M059J (cell line): ENCODE measurements at regions not wholly inside any gene's neighbourhood (a gene's known extent, or its start where the extent isn't known, plus 50 kb on each side); places are given as distances from the start of the nearest gene placed in this dataset.
A peak's percentile ranks its signal among the peaks of the same experiment; 100 is the strongest.

Source experiments
- DNase-seq: peaks from one replicate; pipeline ENCODE4 v3.0.0-alpha.2; 2012; ENCODE audit warnings: low read depth

DNA sequence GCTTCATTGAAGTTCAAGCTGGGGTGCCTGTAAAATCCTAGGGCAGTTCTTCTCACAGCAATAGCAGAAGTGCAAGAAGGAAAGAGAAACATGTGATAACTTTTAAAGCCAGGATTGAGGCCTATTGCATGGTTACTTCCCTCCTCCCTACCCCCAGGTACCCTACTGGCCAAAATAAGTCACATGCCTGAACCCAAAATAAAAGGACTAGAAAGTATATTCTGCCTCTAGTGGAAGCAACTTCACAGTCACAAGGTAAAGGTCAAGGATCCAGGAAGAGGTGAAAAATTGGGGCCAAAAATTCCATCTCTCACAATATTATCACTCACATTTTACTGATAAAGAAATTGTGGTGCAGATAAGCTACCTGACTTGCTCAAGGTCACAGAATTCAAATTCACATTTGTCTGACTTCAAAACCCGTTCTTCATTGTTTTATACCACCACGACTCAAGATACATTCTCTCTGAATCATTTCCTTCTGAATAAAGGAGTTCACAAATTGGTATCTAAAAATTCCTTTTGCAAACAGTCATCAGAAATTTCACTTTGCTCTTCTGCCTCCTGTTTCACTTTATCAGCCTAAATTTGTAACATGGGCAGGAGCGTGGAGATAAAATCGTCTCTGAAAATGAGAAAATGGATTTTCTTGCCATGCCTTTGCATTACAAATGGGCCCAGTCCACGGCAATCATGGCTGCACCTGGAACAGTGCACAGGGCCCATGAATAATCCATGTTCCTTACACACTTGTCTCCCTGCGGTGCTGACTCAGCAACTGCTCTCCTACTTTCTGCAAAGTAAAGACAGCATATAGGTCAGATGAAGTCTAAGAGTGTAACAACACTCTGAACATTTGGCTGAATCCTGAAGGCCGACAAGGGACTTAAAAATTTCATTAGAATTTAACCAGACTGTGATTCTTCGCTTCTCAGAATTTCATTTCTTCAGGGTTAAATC lies 485.3 kb upstream of the NFIA start:
- DNase-seq: peak; percentile 10

DNA sequence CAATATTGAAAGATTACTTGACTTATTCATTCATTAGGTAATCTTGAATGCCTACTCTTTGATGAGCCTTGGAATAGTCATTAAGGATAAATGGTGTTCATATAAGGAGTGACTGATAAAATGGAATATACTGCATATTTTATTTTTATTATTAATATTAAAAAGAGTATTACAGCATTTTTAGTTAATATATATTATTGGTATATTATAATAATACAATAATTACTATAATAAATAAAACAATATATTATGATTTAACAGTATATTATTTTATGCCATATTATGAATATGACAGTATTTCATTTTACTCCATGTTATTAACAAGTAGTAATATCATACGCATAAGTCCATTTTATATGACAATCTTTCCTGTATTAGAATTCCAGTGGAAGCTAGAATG lies 490.8 kb upstream of the NFIA start:
- no peak for DNase-seq

DNA sequence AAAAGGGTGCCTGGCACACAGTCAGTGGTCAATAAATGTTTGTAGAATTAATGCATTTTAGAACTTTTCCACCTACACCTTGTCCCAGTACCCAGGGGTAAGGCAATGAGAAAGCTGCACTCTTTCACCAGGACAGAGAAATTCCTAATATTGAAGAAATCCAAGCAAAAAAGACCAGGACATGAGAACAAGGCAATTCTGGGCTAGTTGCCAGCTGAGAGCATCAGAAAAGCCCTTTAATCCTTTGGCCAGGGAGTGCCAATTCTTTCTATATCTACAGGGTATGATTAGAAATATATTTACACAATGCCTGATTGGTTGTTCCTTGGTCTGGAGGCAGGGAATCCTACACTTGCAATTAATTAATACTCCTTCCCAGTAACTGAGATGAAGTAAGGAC lies 492.4 kb upstream of the NFIA start:
- DNase-seq: no peak

DNA sequence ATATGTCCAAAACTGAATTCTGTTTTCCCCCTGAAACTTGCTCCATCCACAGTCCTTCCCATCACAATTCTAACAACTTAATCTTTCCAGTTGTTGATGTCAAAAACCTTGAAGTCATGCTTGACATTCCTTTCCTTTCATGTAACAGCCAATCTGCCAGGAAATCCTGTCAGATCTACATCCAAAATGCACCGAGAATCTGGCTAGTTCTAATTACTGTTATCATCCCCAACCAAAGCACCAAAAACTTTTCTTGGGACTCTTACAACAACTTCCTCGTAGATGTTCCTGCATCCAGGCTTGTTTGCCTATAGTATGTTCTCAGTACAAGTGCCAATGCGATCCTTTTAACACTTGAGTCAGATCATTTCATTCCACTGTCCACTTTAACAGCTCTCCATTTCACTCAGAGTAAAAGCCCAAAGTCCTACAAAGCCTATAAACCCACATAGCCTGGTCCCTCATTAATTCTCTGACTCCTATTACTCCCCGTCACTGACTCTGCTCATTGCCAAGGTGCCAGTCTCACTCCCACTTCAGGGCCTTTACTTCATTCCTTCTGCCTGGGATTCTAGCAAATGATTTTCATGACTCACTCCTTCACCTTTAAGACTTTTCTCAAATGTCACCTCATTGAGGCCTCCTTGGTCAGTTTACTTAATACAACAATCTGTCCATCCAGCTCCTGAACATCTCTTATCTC lies 493.2 kb upstream of the NFIA start:
- no peak for DNase-seq

DNA sequence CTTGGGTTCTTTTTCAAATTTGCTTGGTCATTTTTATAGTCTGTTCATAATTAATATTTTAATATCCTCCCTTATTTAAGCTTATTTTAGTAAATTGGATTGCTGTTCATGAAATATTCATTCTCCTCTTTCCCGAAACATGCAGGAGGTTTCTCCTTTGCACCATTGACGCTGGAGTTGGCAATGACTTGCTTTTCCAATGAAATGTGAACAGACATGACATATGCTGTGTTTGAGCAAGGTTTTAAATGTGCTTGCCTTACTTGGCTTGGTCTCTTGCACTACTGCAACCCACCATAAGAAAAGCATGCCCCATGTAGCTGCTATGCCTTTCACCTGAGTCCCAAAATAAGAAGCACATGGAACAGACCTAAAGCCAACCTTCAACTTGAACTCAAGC lies 498.0 kb upstream of the NFIA start:
- DNase-seq: no peak

DNA sequence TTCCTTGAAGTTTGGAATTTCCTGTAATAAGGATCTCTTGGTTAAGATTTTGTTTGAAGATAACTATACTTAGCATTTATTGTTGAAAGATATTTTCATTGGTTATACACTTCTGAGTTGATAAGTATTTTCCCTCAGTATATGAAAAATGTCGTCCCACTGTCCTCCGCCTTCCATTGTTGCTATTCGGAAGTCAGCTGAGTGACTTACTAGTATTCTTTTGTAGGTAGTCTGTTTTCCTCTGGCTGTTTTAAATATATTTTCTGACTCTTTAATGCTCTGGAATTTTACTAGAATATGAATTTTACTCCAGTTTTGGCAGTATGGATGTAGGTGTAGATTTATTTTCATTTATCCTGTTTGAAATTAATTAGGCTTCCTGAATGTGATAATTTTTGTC lies 498.7 kb upstream of the NFIA start:
- no peak for DNase-seq

DNA sequence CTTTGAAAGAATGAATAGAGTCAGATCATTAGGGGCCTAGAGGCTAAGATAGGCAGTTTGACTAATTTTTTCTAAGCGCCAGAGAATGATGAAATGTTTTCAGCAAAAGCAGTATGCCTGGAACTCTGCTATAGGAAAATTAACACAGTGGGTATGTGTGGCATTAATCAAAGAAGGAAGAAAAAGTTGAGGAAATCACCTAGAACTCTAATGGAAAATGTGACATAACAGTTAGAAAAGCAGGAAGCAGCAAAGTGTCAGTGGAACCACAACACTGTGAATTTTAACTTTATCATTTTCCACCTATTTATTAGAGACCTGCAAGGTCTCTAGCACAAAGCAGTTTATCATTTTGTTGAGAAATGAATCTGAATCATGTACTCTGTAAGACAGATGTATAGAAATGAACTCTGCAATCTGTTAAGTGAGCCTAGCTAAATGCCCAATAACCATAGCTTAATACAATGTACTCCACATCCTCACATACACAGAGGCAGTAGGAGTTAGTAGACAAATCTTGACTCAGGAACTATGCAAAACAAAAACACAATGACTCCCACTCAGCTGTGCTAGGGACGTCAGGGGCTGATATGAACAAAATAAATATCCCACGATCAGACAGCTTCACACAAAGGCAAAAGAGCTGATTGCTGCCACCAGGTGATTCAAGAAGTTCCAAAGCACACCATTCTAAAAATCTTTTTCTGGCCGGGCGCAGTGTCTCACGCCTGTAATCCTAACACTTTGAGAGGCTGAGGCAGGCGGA lies 500.7 kb upstream of the NFIA start:
- DNase-seq: no peak

DNA sequence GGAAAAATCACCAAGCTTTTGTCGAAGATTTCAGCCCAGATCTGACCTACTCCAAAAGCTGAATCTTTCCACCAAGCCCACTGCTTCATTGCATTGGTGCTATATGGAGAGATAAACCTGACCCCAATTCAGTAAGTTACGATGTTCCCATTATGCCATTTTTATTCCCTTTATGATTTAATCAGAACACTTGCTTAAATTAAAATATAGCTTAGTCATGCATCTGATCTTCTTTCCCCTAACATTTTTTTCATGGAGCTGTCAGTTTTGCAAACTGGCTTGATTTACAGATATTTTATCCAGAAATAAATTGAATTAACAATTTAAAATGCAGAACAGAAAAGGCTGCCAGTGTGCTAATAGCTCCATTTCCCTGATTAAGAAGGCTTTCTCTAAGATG lies 503.5 kb upstream of the C1orf87 start:
- no peak for DNase-seq

DNA sequence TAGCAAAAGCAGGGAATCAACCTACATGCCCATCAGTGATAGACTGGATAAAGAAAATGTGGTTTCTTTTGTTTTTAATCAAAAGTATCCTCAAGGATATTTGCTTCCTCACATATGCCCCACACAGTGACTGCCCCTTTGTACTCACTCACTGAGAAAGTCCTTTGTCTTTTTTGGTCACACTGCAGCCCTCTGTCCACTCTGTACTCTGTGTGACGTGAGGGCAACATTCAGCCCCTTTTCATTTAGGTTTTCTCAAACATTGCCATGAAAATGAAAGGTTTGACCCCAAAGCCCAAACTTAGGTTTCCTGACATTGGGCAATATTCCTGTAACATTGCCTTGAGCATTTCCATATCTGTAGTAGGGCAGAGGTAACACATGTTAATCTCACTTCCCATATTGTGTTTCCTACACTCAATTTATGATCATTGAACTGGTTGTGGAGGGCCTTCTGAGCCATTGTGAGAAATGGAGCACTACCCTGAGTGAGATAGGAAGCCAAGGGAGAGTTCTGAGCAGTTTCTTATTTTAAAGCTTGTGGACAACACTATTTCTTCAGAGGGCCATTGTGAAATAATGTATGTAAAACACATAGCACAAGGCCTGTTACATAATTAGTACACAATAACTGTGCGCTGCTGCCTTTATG lies 501.9 kb upstream of the C1orf87 start:
- DNase-seq: no peak

DNA sequence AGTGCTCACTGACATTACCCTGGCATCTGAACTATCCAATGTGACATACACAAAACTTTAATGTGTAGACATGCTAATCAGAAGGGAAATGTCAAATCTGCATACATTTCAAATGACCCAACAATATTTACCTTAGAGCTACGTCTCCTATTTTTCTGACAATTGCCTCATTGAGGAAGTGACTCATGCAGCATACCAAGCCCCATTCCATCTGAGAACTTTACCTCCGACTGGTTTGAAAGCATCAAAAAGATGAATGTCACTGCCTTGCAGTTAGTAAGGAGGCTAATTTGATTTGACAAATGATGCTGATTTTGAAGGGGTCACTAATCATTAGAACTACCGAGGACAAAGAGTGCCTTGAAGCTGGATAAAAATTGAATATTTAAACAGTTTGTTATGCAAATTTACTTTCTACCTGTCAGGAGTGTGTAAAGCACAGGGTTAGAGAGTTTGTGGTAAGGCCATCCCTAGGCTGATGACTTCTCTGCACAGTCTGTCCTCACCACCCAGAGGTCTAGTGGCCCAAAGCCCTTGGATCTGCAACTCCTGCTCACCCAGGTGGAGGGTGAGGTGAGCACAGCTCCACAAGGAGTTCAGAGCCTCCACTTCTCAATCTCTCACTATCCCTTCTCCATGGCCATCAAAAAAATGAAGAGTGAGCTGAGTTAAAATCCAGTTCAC lies 500.3 kb upstream of the C1orf87 start:
- peak; percentile 19 for DNase-seq

DNA sequence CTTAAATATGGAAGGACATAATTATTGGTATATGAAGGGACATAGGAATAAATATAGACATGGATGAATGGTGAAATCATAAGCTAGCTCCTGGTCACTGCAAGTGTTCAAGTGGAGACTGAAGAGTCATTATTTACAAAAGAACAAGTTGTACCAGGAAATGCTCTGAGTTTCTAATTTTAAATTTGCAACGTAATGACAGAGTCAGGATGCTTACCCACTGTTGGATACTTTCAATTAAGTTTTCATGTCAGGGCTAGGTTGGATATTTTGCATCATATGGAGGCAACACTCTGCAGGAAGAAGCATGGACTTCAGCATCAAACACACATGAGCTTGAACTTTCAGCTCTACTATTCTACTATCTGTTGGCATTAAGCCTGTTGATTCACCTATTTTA lies 499.6 kb upstream of the C1orf87 start:
- no peak for DNase-seq

DNA sequence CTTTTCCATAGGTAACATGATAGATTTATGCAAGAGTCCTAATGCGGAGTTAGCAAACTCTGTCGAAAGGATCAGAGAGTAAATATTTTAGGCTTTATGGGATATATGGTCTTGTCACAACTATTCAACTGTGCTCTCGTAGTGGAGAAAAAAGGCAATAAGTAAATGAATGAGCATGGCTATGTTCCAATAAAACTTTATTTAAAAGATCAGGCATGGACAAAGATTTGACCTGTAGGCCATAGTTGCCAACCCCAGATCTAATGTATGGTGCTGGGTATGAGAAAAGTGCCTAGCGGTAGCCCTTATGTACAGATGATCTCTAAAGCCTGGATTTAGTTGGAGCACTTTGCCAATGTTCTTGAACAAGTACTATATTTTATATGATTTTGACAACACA lies 498.8 kb upstream of the C1orf87 start:
- DNase-seq: no peak

DNA sequence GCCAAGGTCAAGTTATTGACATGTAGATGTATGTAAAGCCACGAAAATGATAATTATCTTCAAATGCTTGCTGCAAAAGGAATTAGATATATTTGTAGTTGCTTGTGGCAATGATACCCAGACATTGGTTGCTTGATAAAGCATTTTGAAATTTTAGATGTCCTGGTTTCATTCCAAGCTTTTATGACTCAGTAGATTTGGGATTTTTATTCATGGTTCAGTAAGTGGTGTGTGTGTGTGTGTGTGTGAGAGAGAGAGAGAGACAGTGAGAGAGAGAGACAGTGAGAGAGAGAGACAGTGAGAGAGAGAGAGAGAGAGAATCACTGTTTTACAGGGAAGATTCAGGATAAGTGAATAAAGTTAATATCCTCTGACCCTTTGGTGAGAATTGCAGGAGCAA lies 498.2 kb upstream of the C1orf87 start:
- no peak for DNase-seq

DNA sequence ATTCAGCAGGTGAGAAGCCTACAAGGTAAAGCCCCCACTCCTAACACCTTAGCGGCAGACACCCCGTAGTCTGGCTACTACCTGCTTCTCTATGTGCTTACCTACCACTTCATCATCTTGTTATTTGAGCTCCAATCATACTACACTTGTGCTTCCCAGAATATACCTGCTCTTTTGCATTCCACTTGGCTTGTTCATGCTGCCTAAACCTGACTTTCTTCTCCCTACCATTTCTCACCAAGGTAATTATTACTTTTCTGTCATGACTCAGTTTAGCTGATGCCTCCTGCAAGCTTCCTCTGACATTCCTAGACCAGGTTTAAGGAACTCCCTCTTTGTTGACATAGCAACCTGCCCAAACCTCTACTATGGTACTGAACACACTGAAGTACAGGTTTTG lies 495.6 kb upstream of the C1orf87 start:
- DNase-seq: no peak

DNA sequence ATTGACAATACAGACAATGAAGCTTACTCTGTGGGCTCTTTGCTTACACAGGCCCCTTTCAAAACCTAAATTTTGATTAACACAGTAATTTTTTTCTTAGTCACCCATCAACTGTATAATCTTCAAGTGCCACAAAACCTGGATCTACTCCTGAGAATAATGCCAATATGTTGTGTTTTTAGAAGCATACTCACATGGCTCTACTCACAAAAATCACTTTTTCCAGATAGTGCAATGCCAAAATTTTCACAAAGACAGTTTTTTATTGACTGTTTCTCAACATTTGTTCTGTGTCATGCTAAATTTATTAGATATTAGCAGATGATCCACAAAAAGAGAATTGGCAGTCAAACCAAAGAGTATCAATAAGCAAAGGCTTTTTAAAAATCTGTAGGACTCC lies 493.7 kb upstream of the C1orf87 start:
- DNase-seq: no peak

DNA sequence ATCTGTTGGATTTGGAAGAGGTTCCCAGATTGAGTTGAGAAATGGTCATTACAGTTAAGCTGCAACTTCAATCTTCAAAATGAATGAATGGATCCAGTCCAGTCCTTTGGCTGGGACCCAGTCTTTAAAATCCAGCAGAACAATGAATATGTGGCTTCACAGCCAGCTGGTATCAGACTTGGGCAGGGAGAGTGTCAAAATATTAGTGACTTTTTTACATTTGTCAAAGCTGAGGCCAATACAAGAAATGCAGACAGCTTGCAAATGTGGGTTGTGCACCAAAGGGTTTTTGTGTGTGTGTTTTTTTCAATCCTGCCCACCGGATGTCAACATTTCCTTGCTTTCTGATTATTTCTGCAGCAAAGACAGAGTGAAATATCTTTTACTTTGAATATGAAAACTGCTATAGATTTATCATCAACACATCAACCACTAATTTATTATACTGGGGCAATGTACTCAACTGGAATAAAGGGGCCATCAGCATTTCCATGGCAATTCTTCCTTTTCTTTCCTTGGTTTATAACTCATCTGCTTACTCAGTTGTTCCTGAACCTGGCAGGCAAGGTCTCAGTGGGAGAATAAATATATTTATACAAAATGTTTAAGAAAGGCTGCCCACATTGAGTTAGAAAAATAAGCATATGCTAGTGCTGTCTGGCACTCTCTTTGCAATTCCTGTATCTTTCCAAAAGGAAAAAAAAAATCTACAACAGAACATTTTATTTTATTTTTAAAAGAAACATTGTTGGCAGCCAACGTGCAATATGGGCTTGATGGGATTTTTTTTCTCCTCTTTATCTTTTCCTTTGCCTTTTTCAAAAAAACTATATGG lies 491.6 kb upstream of the C1orf87 start:
- no peak for DNase-seq

DNA sequence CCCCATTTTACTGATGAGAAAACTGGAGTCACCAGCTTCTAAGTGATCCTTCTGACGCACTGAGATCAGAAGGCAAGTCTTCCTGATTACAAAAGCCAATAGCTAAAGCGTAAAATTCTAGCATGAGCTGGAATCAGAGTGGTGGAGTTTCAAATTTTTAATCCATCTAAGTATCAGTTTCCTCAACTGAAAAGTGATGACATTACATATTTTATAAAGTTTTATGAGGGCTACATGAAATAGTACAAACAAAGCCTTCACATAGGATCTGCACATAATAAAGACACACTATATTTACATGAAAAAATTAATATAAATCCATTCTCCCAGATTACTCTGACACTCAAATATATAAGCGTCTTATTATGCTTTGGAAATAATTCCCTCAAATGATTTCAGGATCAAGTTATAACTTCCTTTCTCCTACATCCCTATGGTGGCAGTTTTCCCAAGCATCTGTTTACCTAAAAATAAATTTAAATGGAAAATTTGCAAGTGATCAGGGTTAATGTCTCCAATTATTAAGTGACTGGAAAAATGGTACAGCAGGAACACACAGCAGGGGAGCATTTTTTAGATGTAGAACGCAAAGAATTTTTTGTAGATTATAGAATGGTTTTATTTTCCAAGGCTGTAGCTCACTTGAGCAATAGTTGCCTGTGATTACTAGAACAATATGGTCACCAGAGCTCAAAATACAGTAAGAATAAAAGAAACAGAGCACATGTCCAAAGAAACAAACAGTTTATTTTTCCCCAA lies 490.4 kb upstream of the C1orf87 start:
- DNase-seq: no peak

DNA sequence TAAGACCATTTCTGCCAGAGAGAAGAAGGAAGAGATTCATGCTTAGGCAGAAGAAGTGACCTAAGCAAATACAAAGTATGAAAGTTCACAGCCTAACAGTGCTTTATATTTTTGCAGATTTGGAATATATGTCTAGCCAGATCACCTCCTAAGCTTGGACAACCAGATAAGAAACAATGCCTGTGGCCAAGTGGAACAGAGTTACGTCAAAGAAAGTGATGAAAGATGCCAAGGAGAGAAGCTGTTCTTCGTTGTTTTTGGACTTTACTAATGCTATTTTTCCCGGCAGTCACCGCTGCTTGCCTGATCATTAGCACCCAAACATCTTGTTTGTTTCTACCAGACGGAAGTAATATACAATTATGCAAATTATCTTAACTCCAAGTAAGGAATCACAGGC lies 489.2 kb upstream of the C1orf87 start:
- no peak for DNase-seq

DNA sequence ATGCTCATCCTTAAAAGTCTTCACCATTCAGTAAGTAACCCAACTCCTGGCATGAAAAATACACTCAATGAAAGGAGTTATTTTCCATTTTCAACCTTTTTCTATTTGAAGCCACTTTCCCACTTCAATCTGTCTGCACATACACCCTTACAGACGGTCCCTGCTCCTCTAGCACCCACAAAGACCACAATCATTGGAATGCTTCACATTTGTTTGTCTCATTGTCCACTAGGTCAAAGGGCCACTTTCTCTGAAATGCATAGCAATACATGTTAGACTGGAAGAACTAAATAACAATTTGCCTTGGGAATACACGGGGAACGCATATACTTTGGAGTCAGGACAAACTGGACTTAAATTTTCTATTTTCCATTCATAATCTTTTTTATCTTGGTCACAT lies 487.1 kb upstream of the C1orf87 start:
- DNase-seq: no peak

DNA sequence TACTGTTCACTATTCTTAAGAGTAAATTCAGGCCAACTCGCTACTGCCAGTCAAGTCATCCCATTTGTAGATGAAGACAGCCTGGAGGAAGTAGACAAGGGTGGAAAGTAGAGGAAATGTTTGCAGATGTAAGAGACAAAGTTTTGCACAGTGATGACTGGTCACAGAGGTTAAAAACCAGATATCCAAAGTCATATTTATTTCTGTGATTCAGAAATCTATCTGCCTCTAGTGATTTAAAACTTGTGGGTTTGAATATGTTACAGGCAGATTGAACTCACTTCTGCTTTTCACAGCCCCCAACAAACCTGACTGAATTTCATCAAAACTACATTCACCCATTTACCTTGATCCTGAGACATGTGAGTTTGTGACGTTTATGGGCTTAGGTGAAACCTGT lies 484.7 kb upstream of the C1orf87 start:
- no peak for DNase-seq
